Left ventricle myocardium inferior (tissue), 1 donor: ENCODE measurements at regions not wholly inside any gene's neighbourhood (a gene's known extent, or its start where the extent isn't known, plus 50 kb on each side); places are given as distances from the start of the nearest gene placed in this dataset.
A peak's percentile ranks its signal among the peaks of the same experiment; 100 is the strongest.

Experiments
- DNase-seq: peaks from one replicate; pipeline ENCODE4 v3.0.0-alpha.2; 2020
- H3K27ac ChIP-seq: fragments of 200-600 bp; replicated peaks from 2 replicates; pipeline ENCODE4 v1.8.0; 2021
- H3K27me3 ChIP-seq: fragments of 200-600 bp; 2 replicates; pipeline ENCODE4 v1.8.0; 2021; ENCODE audit warnings: low read depth
- H3K36me3 ChIP-seq: fragments of 200-600 bp; 2 replicates; pipeline ENCODE4 v1.8.0; 2021
- H3K4me1 ChIP-seq: fragments of 200-600 bp; 2 replicates; pipeline ENCODE4 v1.8.0; 2021
- H3K4me3 ChIP-seq: fragments of 200-600 bp; 2 replicates; pipeline ENCODE4 v1.8.0; 2021; ENCODE audit warnings: mild to moderate bottlenecking, moderate library complexity
- H3K9me3 ChIP-seq: fragments of 200-600 bp; replicated peaks from 2 replicates; pipeline ENCODE4 v1.8.0; 2021
- CTCF ChIP-seq: fragments of 200-600 bp; IDR thresholded peaks from 2 replicates; pipeline ENCODE4 v1.8.0; 2021; ENCODE audit warnings: antibody characterized with exemption, mild to moderate bottlenecking, borderline replicate concordance
- intact Hi-C: fragments of 100-400 bp; cut with micrococcal nuclease; formaldehyde crosslinking; loops from one replicate; pipeline ENCODE4 v1.11.0; 2022
- donor health status: DM: no; HTN: yes; CAD: no; lungs with severe emphysema.

- intact Hi-C loops = no loop called here
- Histone ChIP-seq H3K4me3 (no peak overlapping the region), H3K9me3 (no peaks in the 10 kb centered on the region), H3K4me1 (peaks cover 72% of the 10 kb centered on the region), H3K27ac (peak overlapping the region; percentile 73), H3K27me3 (no peaks in the 10 kb centered on the region), H3K36me3 (peaks cover 3% of the 10 kb centered on the region)
- no peak for DNase-seq
- TF ChIP-seq CTCF = no peak
Measured at GRCh38 chr22:25364736-25365241, 145.3 kb downstream of the CRYBB2 start.

- H3K36me3 ChIP-seq = no peaks in the 10 kb centered on the region
- TF ChIP-seq CTCF = no peak
- intact Hi-C loops = no loop called here
- H3K9me3 ChIP-seq = no peaks in the 10 kb centered on the region
- DNase-seq = peak; percentile 42
- H3K27ac ChIP-seq = peak overlapping the region; percentile 73
- no peaks in the 10 kb centered on the region for H3K27me3 ChIP-seq
- H3K4me1 ChIP-seq = peaks cover 76% of the 10 kb centered on the region
- no peak overlapping the region for H3K4me3 ChIP-seq
Measured at GRCh38 chr22:25365491-25366261, 146.2 kb downstream of the CRYBB2 start.

GRCh38 chr22:25366408-25366807 lies 147.0 kb downstream of the CRYBB2 start:
- H3K27me3 ChIP-seq = no peaks in the 10 kb centered on the region
- no peak for DNase-seq

GRCh38 chr22:25366876-25367466 lies 147.5 kb downstream of the CRYBB2 start:
- intact Hi-C loops = no loop called here
- H3K36me3 ChIP-seq = peaks cover 1% of the 10 kb centered on the region
- no peak for TF ChIP-seq CTCF
- H3K27ac ChIP-seq = no peak overlapping the region
- no peaks in the 10 kb centered on the region for H3K9me3 ChIP-seq
- H3K4me1 ChIP-seq = peaks cover 76% of the 10 kb centered on the region
- no peaks in the 10 kb centered on the region for H3K27me3 ChIP-seq
- DNase-seq = no peak
- H3K4me3 ChIP-seq = no peak overlapping the region

More at GRCh38 chr22:25366408-25366807, 147.0 kb downstream of the CRYBB2 start:
- Histone ChIP-seq H3K4me1 (peaks cover 76% of the 10 kb centered on the region), H3K36me3 (no peaks in the 10 kb centered on the region), H3K4me3 (no peak overlapping the region), H3K27ac (no peak overlapping the region), H3K9me3 (no peaks in the 10 kb centered on the region)
- no peak for TF ChIP-seq CTCF
- intact Hi-C loops = no loop called here

GRCh38 chr22:25367756-25368155 lies 148.3 kb downstream of the CRYBB2 start:
- Histone ChIP-seq H3K27me3 (no peaks in the 10 kb centered on the region), H3K27ac (no peak overlapping the region), H3K4me3 (no peak overlapping the region), H3K36me3 (peaks cover 7% of the 10 kb centered on the region), H3K9me3 (no peaks in the 10 kb centered on the region), H3K4me1 (peaks cover 68% of the 10 kb centered on the region)
- no peak for DNase-seq
- no peak for TF ChIP-seq CTCF
- intact Hi-C loops = no loop called here
